ENCODE measurements at regions not wholly inside any gene's neighbourhood (a gene's known extent, or its start where the extent isn't known, plus 50 kb on each side); places are given as distances from the start of the nearest gene placed in this dataset.

DNA sequence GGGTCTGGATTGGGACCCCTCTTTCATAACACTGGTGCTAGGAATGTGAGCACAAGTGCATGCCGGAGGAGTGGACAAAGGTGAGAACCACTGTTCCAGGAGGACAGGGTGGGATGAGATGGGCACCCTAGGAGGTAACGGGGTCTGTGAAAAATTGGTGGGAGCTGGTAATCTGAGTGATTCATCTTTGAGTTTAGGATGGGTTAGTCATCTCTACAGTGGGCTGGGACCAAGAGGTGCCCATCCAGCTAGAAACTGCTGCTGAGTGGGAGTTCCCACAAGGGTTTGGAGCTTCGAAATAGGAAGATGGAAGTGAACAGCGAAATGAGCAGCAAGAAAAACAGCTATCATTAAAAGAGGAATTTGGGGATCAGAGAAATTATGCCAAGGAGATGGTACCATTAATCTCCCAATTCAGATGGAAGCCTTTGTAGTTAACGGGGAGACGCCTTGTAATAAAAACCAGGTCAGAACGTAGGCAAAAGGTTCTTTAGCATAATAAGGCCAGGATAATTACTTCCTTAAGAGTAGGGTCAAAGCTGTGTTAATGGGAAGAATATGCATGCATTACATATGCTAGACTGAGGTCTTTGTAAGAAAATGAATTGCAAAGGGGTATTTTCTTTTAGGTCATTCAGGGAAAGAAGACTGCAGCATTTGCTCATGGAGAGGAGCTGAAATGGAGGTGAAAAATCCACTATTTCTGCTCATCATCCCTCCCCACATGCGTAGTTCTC, 55.5 kb downstream of the OLFML3 start:
- in situ Hi-C loops (cut with MboI) (no loop called here), intact Hi-C loops (cut with micrococcal nuclease; ENCODE audit: unreplicated experiment) (loop anchor here (5.0 kb wide), 1 partner anchor 248 kb away; no protein-coding TSS in a partner anchor)
- Histone ChIP-seq H3K27me3 (replicated peaks in 1 of 2; ENCODE audit: control insufficient read depth in 2 of 2, insufficient read depth in 2 of 2, low read length in 1 of 2) (no peaks in the 10 kb centered on the region; a peak in 1 of 4 replicates), H3K4me3 (no peak overlapping the region), H3K79me2 (ENCODE audit: control insufficient read depth, insufficient read depth, low read length) (no peaks in the 10 kb centered on the region), H3K9me3 (replicated peaks; ENCODE audit: control insufficient read depth, insufficient read depth, low read length) (no peaks in the 10 kb centered on the region), H3K4me2 (ENCODE audit: control insufficient read depth, insufficient read depth) (no peak overlapping the region), H3K36me3 (ENCODE audit: control insufficient read depth in 2 of 2, insufficient read depth in 2 of 2, low read length in 1 of 2) (no peaks in the 10 kb centered on the region), H2AFZ (ENCODE audit: control insufficient read depth, low read depth, low read length) (no peak overlapping the region), H4K20me1 (ENCODE audit: control insufficient read depth, insufficient read depth) (no peaks in the 10 kb centered on the region), H3K27ac (ENCODE audit: control insufficient read depth, insufficient read depth) (no peak overlapping the region), H3K9ac (ENCODE audit: control insufficient read depth, insufficient read depth, low read length) (no peak overlapping the region), H3K4me1 (ENCODE audit: control insufficient read depth, insufficient read depth, low read length) (no peaks in the 10 kb centered on the region)
- TF ChIP-seq ZNF274 (IDR thresholded peaks at IDR 0.05; ENCODE audit: insufficient read depth, insufficient read length) (no peak), MYB (IDR thresholded peaks at IDR 0.05; ENCODE audit: borderline replicate concordance, low read depth, low read length) (no peak), ESRRA (IDR thresholded peaks at IDR 0.05; ENCODE audit: low read length) (no peak), RELA (IDR thresholded peaks at IDR 0.05; ENCODE audit: borderline replicate concordance, partially characterized antibody) (no peak), PAX5 (IDR thresholded peaks at IDR 0.05; ENCODE audit: borderline replicate concordance, low read depth, low read length) (no peak), SMAD5 (IDR thresholded peaks at IDR 0.05; ENCODE audit: low read depth) (no peak), CBFB (IDR thresholded peaks at IDR 0.05; ENCODE audit: low read depth) (no peak), SMARCA5 (IDR thresholded peaks at IDR 0.05) (no peak), RAD21 (IDR thresholded peaks at IDR 0.05; ENCODE audit: insufficient read depth, low read depth, low read length) (no peak), MYC (IDR thresholded peaks at IDR 0.05; ENCODE audit: insufficient read depth, insufficient read length, insufficient replicate concordance, low read length, severe bottlenecking) (no peak), BCL11A (IDR thresholded peaks at IDR 0.05; ENCODE audit: low read depth, low read length) (no peak)
- TF ChIP-seq, protein P1, sequence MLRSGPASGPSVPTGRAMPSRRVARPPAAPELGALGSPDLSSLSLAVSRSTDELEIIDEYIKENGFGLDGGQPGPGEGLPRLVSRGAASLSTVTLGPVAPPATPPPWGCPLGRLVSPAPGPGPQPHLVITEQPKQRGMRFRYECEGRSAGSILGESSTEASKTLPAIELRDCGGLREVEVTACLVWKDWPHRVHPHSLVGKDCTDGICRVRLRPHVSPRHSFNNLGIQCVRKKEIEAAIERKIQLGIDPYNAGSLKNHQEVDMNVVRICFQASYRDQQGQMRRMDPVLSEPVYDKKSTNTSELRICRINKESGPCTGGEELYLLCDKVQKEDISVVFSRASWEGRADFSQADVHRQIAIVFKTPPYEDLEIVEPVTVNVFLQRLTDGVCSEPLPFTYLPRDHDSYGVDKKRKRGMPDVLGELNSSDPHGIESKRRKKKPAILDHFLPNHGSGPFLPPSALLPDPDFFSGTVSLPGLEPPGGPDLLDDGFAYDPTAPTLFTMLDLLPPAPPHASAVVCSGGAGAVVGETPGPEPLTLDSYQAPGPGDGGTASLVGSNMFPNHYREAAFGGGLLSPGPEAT (IDR thresholded peaks at IDR 0.05; ENCODE audit: low read depth) = no peak
- TF ChIP-seq, protein P2, sequence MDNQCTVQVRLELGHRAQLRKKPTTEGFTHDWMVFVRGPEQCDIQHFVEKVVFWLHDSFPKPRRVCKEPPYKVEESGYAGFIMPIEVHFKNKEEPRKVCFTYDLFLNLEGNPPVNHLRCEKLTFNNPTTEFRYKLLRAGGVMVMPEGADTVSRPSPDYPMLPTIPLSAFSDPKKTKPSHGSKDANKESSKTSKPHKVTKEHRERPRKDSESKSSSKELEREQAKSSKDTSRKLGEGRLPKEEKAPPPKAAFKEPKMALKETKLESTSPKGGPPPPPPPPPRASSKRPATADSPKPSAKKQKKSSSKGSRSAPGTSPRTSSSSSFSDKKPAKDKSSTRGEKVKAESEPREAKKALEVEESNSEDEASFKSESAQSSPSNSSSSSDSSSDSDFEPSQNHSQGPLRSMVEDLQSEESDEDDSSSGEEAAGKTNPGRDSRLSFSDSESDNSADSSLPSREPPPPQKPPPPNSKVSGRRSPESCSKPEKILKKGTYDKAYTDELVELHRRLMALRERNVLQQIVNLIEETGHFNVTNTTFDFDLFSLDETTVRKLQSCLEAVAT (IDR thresholded peaks at IDR 0.05) = no peak
- TF ChIP-seq, protein P3, sequence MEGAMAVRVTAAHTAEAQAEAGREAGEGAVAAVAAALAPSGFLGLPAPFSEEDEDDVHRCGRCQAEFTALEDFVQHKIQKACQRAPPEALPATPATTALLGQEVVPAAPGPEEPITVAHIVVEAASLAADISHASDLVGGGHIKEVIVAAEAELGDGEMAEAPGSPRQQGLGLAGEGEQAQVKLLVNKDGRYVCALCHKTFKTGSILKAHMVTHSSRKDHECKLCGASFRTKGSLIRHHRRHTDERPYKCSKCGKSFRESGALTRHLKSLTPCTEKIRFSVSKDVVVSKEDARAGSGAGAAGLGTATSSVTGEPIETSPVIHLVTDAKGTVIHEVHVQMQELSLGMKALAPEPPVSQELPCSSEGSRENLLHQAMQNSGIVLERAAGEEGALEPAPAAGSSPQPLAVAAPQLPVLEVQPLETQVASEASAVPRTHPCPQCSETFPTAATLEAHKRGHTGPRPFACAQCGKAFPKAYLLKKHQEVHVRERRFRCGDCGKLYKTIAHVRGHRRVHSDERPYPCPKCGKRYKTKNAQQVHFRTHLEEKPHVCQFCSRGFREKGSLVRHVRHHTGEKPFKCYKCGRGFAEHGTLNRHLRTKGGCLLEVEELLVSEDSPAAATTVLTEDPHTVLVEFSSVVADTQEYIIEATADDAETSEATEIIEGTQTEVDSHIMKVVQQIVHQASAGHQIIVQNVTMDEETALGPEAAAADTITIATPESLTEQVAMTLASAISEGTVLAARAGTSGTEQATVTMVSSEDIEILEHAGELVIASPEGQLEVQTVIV (IDR thresholded peaks at IDR 0.05; ENCODE audit: borderline replicate concordance, partially characterized antibody) = no peak
- ATAC-seq (no peak), DNase-seq (ENCODE audit: low read depth, low spot score) (no peak), FAIRE-seq (no peak)
- ChIA-PET SMC1A (ENCODE audit: uncharacterized antibody, unreplicated experiment) (interaction anchor here (1.2 kb wide), 1 partner anchor 25 kb away, joined by 4 read pairs; no protein-coding TSS in a partner anchor), RAD21 (ENCODE audit: unreplicated experiment) (interaction anchor here (1.9 kb wide), 1 partner anchor 248 kb away, joined by 8 read pairs; no protein-coding TSS in a partner anchor), POLR2A (interaction anchor here (0.6 kb wide), 1 partner anchor 1779 kb away, joined by 3 read pairs; no protein-coding TSS in a partner anchor), CTCF (interaction anchor here (0.5 to 1.8 kb wide), 3 partner anchors 56 to 827 kb away, joined by 3 to 9 read pairs (median 5); no protein-coding TSS in a partner anchor)
- BruUV-seq (replicated peaks) = no TSS peak
- 39% methylated on average over 8 of the region's 8 CpGs for WGBS (ENCODE audit: insufficient coverage, insufficient replicate concordance, low lambda C conversion rate, missing lambda C conversion rate)
